Transverse colon (tissue), 4 donors: ENCODE measurements at regions not wholly inside any gene's neighbourhood (a gene's known extent, or its start where the extent isn't known, plus 50 kb on each side); places are given as distances from the start of the nearest gene placed in this dataset.

Source experiments
- DNase-seq: peaks from one replicate; pipeline ENCODE4 v3.0.0-alpha.2; 2019
- H3K27ac ChIP-seq, 4 donors: fragments of 200-600 bp; sonication (generic); 2 replicates each; pipeline ENCODE4 v1.5.1; 2016 to 2018; ENCODE audit warnings: inconsistent platforms in 4 of 4
- H3K27me3 ChIP-seq: fragments of 200-600 bp; sonication (generic); 2 replicates; pipeline ENCODE4 v1.5.1; 2017; ENCODE audit warnings: inconsistent platforms
- H3K36me3 ChIP-seq, 4 donors: fragments of 200-600 bp; sonication (generic); 2 replicates each; pipeline ENCODE4 v1.5.1; 2017 to 2019; ENCODE audit warnings: inconsistent platforms in 4 of 4
- H3K4me1 ChIP-seq, 4 donors: fragments of 200-600 bp; sonication (generic); 2 replicates each; pipeline ENCODE4 v1.5.1; 2017 to 2020; ENCODE audit warnings: inconsistent platforms in 4 of 4
- H3K4me3 ChIP-seq, 4 donors: fragments of 200-600 bp; sonication (generic); 1 replicate in 1 of 4; 2 replicates in 3 of 4; pipeline versions ENCODE4 v1.5.1 to v1.6.1; 2017 to 2019; ENCODE audit warnings: inconsistent platforms in 4 of 4
- H3K9me3 ChIP-seq, 2 donors: fragments of 200-600 bp; sonication (generic); 2 replicates each; pipeline ENCODE4 v1.5.1; 2017 to 2019; ENCODE audit warnings: inconsistent platforms in 2 of 2
- EP300 ChIP-seq: sonication (generic); formaldehyde crosslinking; IDR thresholded peaks from one replicate; pipeline ENCODE4 v1.6.1; 2017; ENCODE audit warnings: antibody characterized with exemption, low read depth
- POLR2A ChIP-seq: fragments of 450-650 bp; IDR thresholded peaks from one replicate; pipeline ENCODE4 v1.6.1; 2016; ENCODE audit warnings: antibody characterized with exemption, mild to moderate bottlenecking, moderate library complexity
- POLR2AphosphoS5 ChIP-seq, 3 donors: sonication (generic); formaldehyde crosslinking; IDR thresholded peaks; one replicate each; pipeline ENCODE4 v1.6.1; 2016; ENCODE audit warnings: antibody characterized with exemption in 3 of 3
- WGBS, 2 donors: methylation state at CpG; one replicate each; pipeline ENCODE4 v1.1.5; 2018; ENCODE audit warnings: low coverage in 1 of 2; 5-methylcytosine and 5-hydroxymethylcytosine counted together
- in situ Hi-C, 4 donors: fragments of 200-750 bp; cut with MboI; loops; one replicate each; pipeline versions ENCODE4 v1.15.0 to v1.15.1; 2017; ENCODE audit warnings: low sequenced_read_pairs in 3 of 4, low pct_ligation_motif_present in 1 of 4, low pct_unique_long_range_greater_than_20kb in 1 of 4
- intact Hi-C: fragments of 100-400 bp; cut with DNase I; formaldehyde crosslinking; loops from one replicate; pipeline ENCODE4 v1.15.1; 2023; ENCODE audit warnings: low total_unique reads
- TF ChIP-seq, protein P1 (sequence below), 5 experiments: fragments of 200-600 bp in 3 of 5; fragments of 450-650 bp in 2 of 5; sonication (generic) in 3 of 5; IDR thresholded peaks; 1 replicate in 2 of 5; 2 replicates in 3 of 5; pipeline ENCODE4 v1.5.1; 2016 to 2017; ENCODE audit warnings: antibody characterized with exemption in 5 of 5, inconsistent platforms in 3 of 5, mild to moderate bottlenecking in 2 of 5, moderate library complexity in 1 of 5

DNA sequence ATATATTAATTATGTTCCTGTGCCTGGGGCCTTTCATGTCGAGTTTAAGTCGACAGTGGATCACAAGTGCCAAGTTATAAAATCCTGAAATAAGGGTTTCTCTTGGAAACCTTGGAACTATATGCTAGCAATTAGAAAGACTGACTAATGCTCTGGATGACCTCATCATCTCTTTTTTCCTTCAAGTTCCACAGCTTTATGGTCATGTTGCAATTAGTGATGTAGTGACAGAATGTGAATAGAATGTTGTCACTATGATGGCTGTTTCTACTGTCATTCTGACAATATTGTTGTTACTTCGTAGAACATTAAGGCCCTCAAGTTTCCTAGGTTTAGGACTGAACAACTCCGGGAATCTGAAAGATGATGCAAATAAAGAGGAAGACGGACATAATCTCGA, 368.0 kb upstream of the SEMA6A start:
- no peak for TF ChIP-seq EP300
- no peak for TF ChIP-seq POLR2A
- TF ChIP-seq, protein P1, sequence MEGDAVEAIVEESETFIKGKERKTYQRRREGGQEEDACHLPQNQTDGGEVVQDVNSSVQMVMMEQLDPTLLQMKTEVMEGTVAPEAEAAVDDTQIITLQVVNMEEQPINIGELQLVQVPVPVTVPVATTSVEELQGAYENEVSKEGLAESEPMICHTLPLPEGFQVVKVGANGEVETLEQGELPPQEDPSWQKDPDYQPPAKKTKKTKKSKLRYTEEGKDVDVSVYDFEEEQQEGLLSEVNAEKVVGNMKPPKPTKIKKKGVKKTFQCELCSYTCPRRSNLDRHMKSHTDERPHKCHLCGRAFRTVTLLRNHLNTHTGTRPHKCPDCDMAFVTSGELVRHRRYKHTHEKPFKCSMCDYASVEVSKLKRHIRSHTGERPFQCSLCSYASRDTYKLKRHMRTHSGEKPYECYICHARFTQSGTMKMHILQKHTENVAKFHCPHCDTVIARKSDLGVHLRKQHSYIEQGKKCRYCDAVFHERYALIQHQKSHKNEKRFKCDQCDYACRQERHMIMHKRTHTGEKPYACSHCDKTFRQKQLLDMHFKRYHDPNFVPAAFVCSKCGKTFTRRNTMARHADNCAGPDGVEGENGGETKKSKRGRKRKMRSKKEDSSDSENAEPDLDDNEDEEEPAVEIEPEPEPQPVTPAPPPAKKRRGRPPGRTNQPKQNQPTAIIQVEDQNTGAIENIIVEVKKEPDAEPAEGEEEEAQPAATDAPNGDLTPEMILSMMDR (IDR thresholded peaks at IDR 0.05): no peak
- TF ChIP-seq POLR2AphosphoS5 (IDR thresholded peaks at IDR 0.05): no peak
- H3K9me3 ChIP-seq: no peaks in the 10 kb centered on the region
- H3K4me1 ChIP-seq: no peaks in the 10 kb centered on the region
- no peak overlapping the region for H3K4me3 ChIP-seq
- 72 to 85% methylated on average over 6 of the region's 6 CpGs for WGBS, 2 donors
- no peak overlapping the region for H3K27ac ChIP-seq
- H3K27me3 ChIP-seq: no peaks in the 10 kb centered on the region
- in situ Hi-C loops: loop anchor here in 3 of 4 donors (10.0 to 25.0 kb wide), 3 partner anchors 355 to 805 kb away; no protein-coding TSS in a partner anchor
- intact Hi-C loops: no loop called here
- H3K36me3 ChIP-seq: no peaks in the 10 kb centered on the region
- DNase-seq: no peak

DNA sequence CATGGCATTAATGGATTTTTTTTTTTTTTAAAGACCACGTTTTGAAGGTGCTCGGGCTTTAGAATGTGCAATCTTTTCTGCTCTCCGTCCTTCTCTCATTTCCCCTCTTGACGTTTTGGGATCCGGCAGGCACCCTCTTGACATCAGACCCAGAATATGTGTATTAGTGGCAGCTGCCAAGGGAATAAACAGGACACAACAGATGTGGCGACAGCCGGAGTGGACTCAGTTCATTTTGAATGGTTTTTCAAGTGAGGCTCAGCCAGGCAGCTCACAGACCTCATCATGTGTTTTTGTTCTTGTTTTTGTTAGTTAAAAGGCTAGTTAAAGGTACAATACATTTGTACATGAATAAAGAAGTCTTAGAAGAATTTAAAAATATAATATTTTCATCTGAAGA, 365.0 kb upstream of the SEMA6A start:
- no peak for DNase-seq
- TF ChIP-seq POLR2AphosphoS5 (IDR thresholded peaks at IDR 0.05) (no peak), POLR2A (no peak), EP300 (no peak)
- TF ChIP-seq, protein P1 (IDR thresholded peaks at IDR 0.05): no peak
- H3K4me3 ChIP-seq: no peak overlapping the region
- H3K4me1 ChIP-seq: no peaks in the 10 kb centered on the region
- H3K27ac ChIP-seq: no peak overlapping the region
- H3K9me3 ChIP-seq: no peaks in the 10 kb centered on the region
- H3K36me3 ChIP-seq: no peaks in the 10 kb centered on the region
- in situ Hi-C loops (loop anchor here in 3 of 4 donors (10.0 to 25.0 kb wide), 3 partner anchors 352 to 802 kb away; no protein-coding TSS in a partner anchor), intact Hi-C loops (no loop called here)
- 74 to 100% methylated on average over 2 to 7 of the region's 7 CpGs for WGBS, 2 donors
- no peaks in the 10 kb centered on the region for H3K27me3 ChIP-seq

DNA sequence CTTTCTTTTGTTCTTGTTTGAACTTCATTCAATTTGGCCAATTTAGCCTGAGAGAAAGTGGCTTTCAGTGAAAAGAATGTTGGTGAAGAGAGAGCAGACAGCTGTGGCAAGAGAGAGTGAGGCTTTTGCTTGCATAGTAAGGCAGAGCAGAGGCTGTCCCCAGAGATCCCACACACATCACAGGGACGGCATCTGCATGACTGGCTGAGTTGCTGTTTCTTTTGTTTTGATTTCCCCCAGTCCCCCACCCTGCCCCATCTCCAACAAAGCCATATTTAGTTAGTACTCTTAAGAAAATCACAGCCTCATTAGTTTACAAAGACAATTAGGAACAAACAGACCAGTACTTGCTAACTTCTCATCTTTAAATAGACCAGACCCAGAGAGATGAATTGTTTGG, 363.9 kb upstream of the SEMA6A start:
- in situ Hi-C loops (loop anchor here in 3 of 4 donors (25.0 kb wide), 2 partner anchors 351 to 801 kb away; no protein-coding TSS in a partner anchor), intact Hi-C loops (no loop called here)
- DNase-seq: no peak
- 58 to 83% methylated on average over 1 of the region's 1 CpG for WGBS, 2 donors
- TF ChIP-seq, protein P1 (IDR thresholded peaks at IDR 0.05): no peak
- TF ChIP-seq EP300 (no peak), POLR2A (no peak), POLR2AphosphoS5 (IDR thresholded peaks at IDR 0.05) (no peak)
- Histone ChIP-seq H3K4me3 (no peak overlapping the region), H3K27ac (no peak overlapping the region), H3K9me3 (no peaks in the 10 kb centered on the region), H3K4me1 (no peaks in the 10 kb centered on the region), H3K36me3 (no peaks in the 10 kb centered on the region), H3K27me3 (no peaks in the 10 kb centered on the region)

DNA sequence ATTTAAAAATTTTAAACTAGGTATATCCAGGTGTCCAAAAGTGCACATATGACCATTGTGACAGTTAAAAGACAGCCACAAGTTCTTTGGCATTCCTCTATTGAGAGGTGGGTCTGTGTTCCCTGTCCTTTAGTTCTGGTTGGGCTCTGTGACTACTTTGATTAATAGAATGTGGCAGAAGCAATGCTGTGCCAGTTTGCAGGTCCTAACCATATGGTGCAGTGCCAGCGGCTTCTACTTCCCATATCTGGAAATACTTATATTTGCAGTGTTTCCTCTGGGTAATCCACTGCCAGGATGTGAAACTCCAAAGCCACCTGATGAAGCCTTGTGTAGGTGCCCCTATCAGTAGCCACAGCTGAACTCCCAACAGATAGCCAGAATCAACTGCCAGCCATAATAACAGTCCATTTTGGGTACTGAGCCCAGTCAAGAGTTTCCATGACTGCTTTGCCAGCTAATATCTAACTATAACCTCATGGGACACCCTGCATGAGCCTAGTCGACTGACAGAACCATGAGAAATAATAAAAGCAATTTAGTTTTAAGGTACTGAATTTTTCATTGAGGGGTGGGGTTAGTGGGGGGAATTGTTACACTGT, 361.0 kb upstream of the SEMA6A start:
- in situ Hi-C loops (loop anchor here in 3 of 4 donors (25.0 kb wide), 2 partner anchors 348 to 798 kb away; no protein-coding TSS in a partner anchor), intact Hi-C loops (no loop called here)
- no peaks in the 10 kb centered on the region for H3K4me1 ChIP-seq
- WGBS, 2 donors: 75 to 94% methylated on average over 1 to 2 of the region's 2 CpGs
- H3K27ac ChIP-seq: no peak overlapping the region
- no peaks in the 10 kb centered on the region for H3K27me3 ChIP-seq
- TF ChIP-seq, protein P1 (IDR thresholded peaks at IDR 0.05): no peak
- TF ChIP-seq POLR2A (no peak), POLR2AphosphoS5 (IDR thresholded peaks at IDR 0.05) (no peak), EP300 (no peak)
- H3K36me3 ChIP-seq: no peaks in the 10 kb centered on the region
- H3K9me3 ChIP-seq: no peaks in the 10 kb centered on the region
- H3K4me3 ChIP-seq: no peak overlapping the region
- no peak for DNase-seq
